ENCODE measurements at regions not wholly inside any gene's neighbourhood (a gene's known extent, or its start where the extent isn't known, plus 50 kb on each side); places are given as distances from the start of the nearest gene placed in this dataset.
"Not testable (repeated sequence)": the region's sequence is repeated elsewhere in the genome, so short reads cannot be mapped to it uniquely, and the experiment has no call there.

DNA sequence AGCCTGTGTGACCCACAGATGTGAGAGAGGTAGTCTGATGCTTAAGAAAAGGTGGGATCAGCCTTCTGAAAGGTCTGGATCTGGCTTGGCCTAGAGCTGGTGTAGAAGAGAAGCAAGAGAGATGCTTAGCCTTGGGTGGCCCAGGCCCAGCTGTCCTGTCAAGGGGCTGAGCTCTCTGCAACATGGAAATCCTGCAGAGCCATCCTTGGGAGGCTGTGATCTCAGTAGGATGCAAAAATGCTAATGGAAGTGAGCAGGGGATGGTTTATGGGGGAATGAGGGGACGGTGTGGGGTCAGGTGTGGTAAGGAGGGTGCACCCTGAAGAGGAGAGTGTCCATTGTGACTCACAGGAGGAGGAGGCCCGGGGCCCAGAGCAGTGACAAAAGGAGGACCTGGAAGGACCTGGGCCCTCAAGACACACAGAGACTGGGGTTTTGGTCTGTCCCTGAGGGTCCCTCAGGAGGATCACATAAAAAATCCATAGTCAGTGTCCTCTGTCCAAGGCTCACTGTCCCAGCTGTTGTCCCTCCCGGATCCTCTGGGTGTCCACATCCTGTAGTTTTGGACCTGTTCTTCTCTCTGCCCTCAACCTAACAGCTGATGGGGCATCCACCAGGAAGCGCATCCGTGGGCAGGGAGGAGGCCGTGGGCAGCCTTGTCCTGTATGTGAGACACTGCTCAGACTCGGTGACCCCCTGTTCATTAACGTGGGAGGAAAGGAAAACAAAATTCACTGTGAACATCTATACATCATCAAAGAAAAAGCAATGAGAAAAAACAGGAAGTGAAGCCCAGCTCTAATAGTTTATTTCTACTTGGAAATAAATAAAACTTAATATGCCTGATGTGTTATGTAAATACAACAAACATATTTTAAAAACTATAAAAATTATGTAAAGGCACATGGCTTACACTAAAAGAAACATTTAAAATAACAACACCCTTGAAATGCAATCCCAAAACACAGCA is 129.8 kb downstream of the ZNF280B start:
- H3K4me3 ChIP-seq: no peak overlapping the region
- H3K9me3 ChIP-seq: no peaks in the 10 kb centered on the region
- H3K27me3 ChIP-seq: peaks cover 15% of the 10 kb centered on the region
- DNase-seq: no peak
- H3K36me3 ChIP-seq: no peaks in the 10 kb centered on the region

DNA sequence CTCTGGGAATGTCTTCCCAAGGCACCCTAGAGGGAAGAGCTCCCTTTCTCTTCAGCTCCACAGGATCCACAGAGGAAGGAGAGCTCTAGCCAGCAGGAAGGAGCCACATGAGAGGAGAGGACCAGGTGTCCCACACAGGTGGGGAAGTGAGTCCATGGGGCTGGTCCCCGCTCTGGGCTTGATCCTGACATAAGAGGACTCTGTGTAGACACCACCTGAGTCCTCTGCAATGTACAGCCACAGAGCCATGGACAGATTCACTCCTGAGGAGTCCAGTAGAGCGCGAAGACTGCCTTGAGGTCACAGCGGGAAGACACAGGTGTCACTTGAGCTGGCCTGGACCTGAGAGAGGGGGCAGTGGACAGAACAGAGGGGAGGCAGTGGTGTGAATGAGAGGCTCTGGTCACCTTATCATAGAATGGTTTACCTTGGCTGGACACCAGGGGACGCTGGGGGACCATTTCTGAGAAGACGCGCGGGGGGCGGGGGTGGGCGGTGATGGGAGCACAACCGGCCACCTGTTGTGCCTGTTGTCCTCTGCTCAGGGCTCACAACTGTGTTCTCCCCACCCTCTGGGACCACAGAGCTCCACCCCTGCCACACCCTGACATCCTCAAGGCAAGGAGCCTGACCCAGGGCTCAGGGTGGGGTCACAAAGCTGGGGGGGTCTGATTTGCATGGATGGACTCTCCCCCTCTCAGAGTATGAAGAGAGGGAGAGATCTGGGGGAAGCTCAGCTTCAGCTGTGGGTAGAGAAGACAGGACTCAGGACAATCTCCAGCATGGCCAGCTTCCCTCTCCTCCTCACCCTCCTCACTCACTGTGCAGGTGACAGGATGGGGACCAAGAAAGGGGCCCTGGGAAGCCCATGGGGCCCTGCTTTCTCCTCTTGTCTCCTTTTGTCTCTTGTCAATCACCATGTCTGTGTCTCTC is 128.2 kb downstream of the ZNF280B start:
- Histone ChIP-seq H3K36me3 (no peaks in the 10 kb centered on the region), H3K27me3 (peaks cover 27% of the 10 kb centered on the region), H3K9me3 (no peaks in the 10 kb centered on the region), H3K4me3 (no peak overlapping the region)
- no peak for DNase-seq

DNA sequence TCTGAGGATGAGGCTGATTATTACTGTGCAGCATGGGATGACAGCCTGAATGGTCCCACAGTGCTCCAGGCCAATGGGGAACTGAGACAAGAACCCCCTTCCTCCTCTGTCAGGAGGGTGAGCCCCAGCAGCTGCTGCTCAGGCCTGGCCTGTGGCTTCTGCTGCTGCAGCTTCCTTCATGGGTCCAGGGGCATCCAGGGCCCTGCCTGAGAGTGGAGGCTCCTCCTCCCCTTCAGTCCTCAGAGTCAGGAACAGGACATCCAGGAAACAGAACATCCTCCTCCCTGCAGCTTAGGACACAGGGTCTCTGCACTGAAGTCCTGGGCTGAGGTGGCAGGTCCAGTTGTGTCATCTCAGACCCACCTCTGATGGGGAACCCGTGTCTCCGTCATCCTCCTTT is 127.2 kb downstream of the ZNF280B start:
- DNase-seq, H3K9me3 ChIP-seq, H3K4me3 ChIP-seq, H3K36me3 ChIP-seq: not testable (repeated sequence)
- peaks cover 30% of the 10 kb centered on the region for H3K27me3 ChIP-seq

DNA sequence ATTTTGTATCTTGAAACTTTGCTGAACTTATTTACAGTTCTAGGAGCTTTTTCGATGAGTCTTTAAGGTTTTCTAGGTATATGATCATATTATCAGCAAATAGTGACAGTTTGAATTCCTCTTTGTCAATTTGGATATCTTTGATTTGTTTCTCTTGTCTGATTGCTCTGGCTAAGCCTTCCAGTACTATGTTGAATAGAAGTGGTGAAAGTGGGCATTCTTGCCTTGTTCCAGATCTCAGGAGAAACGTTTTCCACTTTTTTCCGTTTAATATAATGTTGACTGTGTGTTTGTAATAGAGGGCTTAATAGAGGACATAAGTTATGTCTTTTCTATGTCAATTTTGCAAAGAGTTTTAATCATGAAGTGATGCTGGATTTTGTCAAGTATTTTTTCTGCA is 124.3 kb downstream of the ZNF280B start:
- Histone ChIP-seq H3K9me3 (no peaks in the 10 kb centered on the region), H3K4me3 (no peak overlapping the region), H3K36me3 (no peaks in the 10 kb centered on the region), H3K27me3 (peaks cover 35% of the 10 kb centered on the region)
- no peak for DNase-seq

DNA sequence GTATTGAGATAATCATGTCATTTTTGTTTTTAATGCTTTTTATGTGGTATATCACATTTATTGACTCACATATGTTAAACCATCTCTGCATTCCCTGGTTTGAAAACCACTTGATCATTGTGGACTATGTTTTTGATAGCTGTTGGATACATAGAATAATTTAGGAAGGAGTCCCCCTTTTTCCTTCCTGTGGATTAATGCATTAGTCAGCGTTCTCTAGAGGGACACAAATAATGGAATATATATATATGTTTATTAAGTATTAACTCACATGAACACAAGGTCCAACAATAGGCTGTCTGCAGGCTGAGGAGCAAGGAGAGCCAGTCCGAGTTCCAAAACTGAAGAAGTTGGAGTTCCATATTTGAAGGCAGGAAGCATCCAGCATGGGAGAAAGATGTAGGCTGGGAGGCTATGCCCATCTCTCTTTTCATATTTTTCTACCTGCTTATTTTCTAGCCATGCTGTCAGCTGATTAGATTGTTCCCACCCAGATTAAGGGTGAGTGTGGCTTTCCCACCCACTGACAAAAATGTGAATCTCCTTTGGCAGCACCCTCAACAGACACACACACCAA is 123.8 kb downstream of the ZNF280B start:
- Histone ChIP-seq H3K4me3 (no peak overlapping the region), H3K27me3 (peaks cover 35% of the 10 kb centered on the region), H3K9me3 (no peaks in the 10 kb centered on the region), H3K36me3 (no peaks in the 10 kb centered on the region)
- DNase-seq: no peak

DNA sequence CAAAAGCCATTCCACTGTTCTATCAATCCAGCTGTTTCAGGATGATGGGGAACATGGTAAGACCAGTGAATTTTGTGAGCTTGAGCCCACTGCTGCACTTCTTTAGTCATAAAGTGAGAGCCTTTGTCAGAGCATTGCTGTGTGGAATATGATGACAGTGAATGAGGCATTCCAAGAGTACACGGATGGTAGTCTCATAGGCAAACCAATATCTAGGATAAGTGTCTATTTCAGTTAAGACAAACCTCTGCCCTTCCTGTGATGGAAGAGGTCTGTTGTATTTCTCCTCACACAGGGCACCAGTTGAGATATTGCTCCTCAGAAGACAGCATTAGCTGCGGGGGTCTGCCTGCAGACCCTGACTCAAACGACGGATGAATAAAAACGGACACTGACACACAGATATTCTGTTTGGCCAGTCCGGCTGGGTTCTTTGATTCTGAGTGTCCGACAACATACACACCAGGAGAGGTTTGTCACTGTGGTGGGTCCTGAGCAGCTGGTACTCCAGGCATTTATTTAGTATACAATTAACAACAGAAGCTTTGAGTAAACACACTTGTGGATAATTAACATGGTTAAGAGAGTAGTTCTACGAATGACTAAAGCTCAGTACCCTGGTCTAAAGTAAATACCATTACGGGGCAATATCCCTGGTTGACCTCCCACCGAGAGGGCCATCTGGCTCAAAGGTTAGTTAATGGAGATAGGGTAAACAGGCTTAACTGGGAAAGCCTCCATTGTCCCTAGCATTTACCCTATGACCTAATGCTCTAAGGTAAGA is 121.7 kb downstream of the ZNF280B start:
- no peak for DNase-seq
- H3K36me3 ChIP-seq: no peaks in the 10 kb centered on the region
- H3K4me3 ChIP-seq: no peak overlapping the region

DNA sequence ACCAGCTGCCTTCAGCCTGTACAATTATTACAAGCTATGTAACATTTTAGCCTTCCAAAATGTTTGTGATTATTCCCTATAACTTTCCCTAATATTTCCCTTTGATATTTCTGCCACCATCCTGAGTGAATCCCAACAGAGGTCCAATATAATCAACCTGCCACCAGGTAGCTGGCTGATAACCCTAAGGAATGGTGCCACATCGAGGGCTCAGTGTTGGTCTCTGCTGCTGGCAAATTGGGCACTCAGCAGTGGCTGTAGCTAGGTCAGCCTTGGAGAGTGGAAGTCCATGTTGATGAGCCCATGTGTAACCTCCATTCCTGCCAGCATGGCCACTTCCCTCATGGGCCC is 121.2 kb downstream of the ZNF280B start:
- Histone ChIP-seq H3K4me3 (no peak overlapping the region), H3K27me3 (peaks cover 32% of the 10 kb centered on the region), H3K36me3 (no peaks in the 10 kb centered on the region), H3K9me3 (peaks cover 1% of the 10 kb centered on the region; the same call in 1 of the 2 replicates)
- DNase-seq: no peak

More for the DNA sequence above, 121.7 kb downstream of the ZNF280B start:
- Histone ChIP-seq H3K27me3 (peaks cover 35% of the 10 kb centered on the region), H3K9me3 (no peaks in the 10 kb centered on the region)

DNA sequence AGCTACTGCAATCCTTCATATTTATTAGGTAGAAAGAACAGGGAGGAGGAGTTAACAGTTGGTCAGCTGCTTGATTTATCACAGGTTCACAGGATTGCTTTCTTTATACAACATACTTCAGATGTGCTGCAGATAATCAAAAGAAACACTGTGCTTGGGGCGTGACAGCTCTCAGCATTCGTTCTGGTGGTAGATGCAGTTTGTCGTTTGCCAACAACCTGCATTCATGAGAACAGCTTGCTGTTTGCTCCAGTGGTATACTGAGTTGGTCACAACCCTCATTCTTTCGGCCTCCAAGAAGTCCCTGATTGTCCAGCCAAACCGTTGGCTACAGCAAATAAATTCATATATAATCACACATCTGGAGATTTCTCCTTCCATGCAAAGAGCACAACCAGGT is 120.5 kb downstream of the ZNF280B start:
- no peak for DNase-seq
- peaks cover 26% of the 10 kb centered on the region for H3K27me3 ChIP-seq
- no peak overlapping the region for H3K4me3 ChIP-seq
- H3K36me3 ChIP-seq: no peaks in the 10 kb centered on the region
- H3K9me3 ChIP-seq: peaks cover 3% of the 10 kb centered on the region; the same call in 1 of the 2 replicates

DNA sequence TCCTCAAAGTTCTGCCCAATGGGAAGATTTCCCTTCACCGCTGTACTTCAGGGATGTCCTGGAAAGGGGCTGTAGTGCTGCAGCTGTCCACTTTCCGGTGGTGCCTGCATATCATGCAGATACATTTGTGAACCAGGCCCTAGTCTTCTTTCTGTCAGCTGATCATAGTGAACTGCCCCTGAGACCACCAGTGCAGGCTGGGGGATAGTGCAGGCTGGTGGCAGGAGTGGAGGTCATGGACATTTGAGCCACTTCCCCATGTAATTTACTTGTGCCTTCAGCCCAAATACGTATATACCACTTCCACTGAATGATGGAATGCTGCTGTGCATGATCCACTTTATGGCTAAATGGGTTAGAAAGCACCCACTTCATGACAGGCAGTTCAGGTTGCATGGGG is 120.0 kb downstream of the ZNF280B start:
- DNase-seq: no peak
- Histone ChIP-seq H3K36me3 (no peaks in the 10 kb centered on the region), H3K4me3 (no peak overlapping the region), H3K9me3 (peaks cover 6% of the 10 kb centered on the region; the same call in 1 of the 2 replicates), H3K27me3 (peaks cover 22% of the 10 kb centered on the region)

DNA sequence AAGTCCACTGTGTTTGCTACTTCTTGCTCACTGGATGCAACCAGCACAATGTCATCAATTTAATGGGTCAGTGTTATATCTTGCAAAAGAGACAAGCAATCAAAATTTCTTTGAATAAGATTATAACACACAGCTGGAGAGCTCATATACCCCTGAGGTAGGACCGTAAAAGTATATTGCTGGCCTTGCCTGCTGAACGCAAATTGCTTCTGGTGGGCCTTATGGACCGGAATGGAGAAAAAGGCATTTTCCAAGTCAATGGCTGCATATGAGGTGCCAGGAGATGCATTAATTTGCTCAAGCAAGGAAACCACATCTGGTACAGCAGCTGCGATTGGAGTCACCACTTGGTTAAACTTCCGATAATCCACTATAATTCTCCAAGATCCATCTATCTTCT is 119.1 kb downstream of the ZNF280B start:
- DNase-seq: no peak
- Histone ChIP-seq H3K4me3 (no peak overlapping the region), H3K9me3 (peaks cover 9% of the 10 kb centered on the region), H3K27me3 (peaks cover 12% of the 10 kb centered on the region), H3K36me3 (no peaks in the 10 kb centered on the region)

DNA sequence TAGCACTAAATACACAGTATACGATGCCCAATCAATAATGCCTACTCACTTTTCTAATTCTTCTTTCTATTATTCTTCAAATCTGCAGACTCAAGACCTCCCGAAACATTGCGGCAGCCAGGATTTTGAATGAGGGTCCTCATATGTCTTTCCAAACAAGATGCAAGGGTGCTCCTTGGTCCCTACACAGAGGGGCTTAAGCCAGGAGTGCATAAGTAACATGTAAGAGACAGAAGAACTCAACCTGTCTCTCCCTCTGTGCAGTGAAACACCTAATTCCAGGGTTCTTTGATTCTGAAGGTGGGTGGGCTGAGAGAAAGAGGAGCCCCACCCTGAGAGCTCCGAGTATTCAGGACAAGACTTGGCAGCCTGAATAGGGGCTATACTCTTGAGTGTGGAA is 117.6 kb downstream of the ZNF280B start:
- peaks cover 6% of the 10 kb centered on the region; the same call in 1 of the 2 replicates for H3K27me3 ChIP-seq
- H3K36me3 ChIP-seq: no peaks in the 10 kb centered on the region
- H3K4me3 ChIP-seq: no peak overlapping the region
- DNase-seq: no peak
- H3K9me3 ChIP-seq: peaks cover 9% of the 10 kb centered on the region

DNA sequence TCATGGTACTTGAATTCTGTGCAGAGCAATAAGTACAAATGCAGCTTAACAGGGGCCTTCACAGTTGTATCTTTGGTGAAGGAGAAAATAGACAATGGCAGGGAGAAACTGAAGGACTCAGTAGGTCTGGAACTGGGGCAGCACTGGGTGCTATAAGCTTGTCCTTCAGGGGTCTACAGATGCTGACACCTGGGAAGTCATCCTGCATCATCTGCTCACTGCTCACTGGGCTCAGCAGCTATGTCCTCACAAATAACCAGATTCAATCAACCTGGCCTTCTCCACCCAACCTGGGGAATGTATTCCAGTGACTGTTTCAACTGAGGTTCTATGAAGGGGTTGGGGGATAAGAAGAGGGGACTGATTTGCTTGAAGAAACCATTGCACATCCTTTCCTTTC is 117.0 kb downstream of the ZNF280B start:
- Histone ChIP-seq H3K36me3 (no peaks in the 10 kb centered on the region), H3K27me3 (peaks cover 3% of the 10 kb centered on the region; the same call in 1 of the 2 replicates), H3K4me3 (no peak overlapping the region), H3K9me3 (peaks cover 9% of the 10 kb centered on the region)
- DNase-seq: no peak

DNA sequence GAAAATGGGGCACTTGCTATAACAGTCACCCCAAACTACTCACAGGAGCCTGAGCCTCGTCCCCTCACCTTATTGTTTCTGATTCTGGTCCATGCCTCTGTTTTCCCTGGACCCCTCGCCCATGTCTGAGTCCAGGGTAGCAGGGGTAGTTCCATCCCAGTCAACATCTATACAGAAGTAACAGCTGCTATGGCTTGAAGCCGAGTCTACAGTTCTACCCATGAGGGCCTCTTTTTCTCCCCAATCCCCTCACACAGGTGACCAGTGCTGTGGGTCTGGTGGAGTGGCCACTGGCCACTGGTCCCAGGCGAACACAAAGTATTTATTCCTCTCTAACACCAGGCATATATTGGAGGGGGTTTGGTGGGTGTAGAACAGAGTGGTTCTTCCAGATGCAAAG is 116.4 kb downstream of the ZNF280B start:
- no peaks in the 10 kb centered on the region for H3K36me3 ChIP-seq
- DNase-seq: no peak
- no peaks in the 10 kb centered on the region for H3K27me3 ChIP-seq
- H3K9me3 ChIP-seq: peaks cover 9% of the 10 kb centered on the region
- H3K4me3 ChIP-seq: no peak overlapping the region

DNA sequence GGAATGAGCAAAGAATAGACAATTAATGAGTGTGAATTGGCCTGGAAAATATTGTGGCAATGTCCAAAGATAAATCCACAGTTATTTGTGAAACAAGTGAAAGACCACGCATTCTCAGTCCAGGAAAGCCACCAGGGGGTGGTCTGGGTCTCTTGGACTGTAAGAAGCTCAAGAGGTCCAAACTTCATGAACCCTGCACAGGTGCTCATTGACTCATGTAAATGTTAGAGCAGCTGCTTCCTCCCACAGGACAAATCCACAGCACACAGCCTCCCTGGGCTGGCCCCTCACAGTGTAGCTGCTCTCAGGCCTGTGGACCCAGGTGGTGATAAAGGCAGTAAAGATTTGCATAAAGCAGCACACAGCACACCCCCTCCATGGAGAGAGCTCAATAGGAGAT is 114.0 kb downstream of the ZNF280B start:
- Histone ChIP-seq H3K9me3 (peaks cover 9% of the 10 kb centered on the region), H3K36me3 (no peaks in the 10 kb centered on the region), H3K27me3 (no peaks in the 10 kb centered on the region), H3K4me3 (no peak overlapping the region)
- DNase-seq: no peak

DNA sequence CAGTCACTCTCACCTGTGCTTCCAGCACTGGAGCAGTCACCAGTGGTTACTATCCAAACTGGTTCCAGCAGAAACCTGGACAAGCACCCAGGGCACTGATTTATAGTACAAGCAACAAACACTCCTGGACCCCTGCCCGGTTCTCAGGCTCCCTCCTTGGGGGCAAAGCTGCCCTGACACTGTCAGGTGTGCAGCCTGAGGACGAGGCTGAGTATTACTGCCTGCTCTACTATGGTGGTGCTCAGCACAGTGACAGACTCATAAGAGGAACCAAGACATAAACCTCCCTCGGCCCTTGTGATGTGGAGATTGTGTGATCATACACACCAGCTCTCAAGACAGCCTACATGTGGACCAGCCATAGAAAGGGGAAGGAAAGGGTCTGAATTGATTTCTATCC is 113.3 kb downstream of the ZNF280B start:
- Histone ChIP-seq H3K36me3 (no peaks in the 10 kb centered on the region), H3K4me3 (no peak overlapping the region), H3K9me3 (peaks cover 9% of the 10 kb centered on the region), H3K27me3 (no peaks in the 10 kb centered on the region)
- DNase-seq: no peak

DNA sequence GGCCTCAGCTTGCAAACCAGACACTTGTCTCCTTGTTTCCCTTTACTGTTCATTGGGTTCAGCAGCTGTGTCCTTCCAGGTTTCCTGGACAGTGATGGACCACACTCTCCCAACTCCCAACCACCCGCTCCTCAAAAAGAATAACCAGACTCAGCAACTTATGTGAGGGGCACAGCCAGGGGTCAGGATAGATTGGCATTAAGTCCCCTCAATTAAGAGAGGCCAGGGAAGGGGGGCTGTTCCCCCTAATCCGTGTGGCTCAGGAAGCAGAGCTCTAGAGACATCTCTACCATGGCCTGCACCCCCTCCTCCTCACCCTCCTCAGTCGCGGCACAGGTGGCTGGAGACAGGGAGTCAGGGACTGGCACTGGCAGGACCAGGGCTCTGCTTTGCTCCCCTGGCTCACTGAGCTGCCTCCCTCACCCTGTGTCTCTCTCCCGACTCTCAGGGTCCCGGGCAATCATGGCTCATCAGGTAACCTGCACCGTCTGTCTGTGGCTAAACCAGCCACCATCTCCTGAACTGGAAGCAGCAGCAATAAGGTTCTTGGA is 111.7 kb downstream of the ZNF280B start:
- peaks cover 9% of the 10 kb centered on the region for H3K9me3 ChIP-seq
- no peak overlapping the region for H3K4me3 ChIP-seq
- DNase-seq: no peak
- no peaks in the 10 kb centered on the region for H3K27me3 ChIP-seq
- H3K36me3 ChIP-seq: no peaks in the 10 kb centered on the region
